GM18502 (cell line): ENCODE measurements at regions not wholly inside any gene's neighbourhood (a gene's known extent, or its start where the extent isn't known, plus 50 kb on each side); places are given as distances from the start of the nearest gene placed in this dataset.
"Not testable (repeated sequence)": the region's sequence is repeated elsewhere in the genome, so short reads cannot be mapped to it uniquely, and the experiment has no call there.

Source experiments
- ATAC-seq: cut with Tn5 transposase; IDR thresholded peaks from one replicate; pipeline ENCODE4 v1.9.1; 2021; ENCODE audit warnings: mild to moderate bottlenecking; ENCODE audit not compliant: unreplicated experiment, poor library complexity

DNA sequence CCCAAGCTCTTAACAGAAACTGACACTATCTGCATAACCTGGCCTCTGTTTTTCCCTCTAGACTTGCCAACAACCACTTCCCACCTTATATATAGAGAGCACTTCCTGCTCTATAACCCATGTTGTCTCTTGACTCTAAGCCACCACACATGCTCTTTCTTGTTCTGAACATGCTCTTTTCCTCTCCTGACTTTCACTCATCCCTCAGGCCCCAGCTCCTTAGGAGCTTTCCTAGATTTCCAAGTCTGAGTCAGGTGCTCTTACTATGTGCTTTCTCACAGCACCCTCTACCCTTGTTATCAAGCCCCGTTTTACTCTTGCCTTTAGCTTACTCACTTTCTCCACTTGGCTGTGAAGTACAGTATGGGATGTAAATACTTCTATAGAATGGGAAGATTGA, 143.9 kb upstream of the EYA4 start:
- no peak for ATAC-seq

DNA sequence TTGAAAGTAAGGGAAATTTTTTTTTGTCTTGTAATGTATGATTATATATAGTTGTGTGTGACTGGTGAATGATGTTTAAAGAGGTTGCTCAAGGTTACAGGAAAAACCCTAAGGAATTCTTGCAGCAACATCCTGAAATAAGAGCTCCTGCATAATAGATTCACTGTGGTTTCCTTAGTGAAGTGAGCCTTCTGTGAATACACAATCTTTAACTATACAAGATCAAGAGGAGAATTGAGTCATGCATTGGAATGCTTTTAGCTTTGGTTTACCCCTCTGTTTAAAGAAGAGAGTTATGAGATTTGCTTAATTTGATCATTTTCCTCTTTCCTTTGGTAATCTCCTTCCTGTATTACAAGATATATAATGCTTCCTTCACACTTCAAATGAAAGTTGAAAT, 141.6 kb upstream of the EYA4 start:
- ATAC-seq, result no peak

- no peak for ATAC-seq
Measured at GRCh38 chr6:133100865-133101264, 140.3 kb upstream of the EYA4 start.

DNA sequence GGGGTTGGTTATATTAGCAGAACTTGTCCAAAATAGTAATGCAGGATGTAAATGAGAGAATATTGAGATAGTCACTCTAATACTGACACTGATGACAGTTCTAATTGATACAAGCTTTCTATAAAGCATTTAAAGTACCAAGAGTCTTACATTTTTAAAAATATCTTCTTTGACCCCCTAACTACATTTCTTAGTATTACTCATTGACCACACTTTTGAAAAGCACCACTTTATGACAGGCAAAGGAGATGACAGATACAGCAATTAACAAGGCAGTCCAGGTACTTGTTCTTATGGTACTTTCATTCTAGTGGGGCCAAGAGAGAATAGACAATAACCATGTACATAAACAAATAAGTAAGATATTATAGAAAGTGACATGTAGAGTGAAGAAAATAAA, 139.4 kb upstream of the EYA4 start:
- ATAC-seq, result no peak

GRCh38 chr6:133106934-133107333, 134.2 kb upstream of the EYA4 start:
- no peak for ATAC-seq

DNA sequence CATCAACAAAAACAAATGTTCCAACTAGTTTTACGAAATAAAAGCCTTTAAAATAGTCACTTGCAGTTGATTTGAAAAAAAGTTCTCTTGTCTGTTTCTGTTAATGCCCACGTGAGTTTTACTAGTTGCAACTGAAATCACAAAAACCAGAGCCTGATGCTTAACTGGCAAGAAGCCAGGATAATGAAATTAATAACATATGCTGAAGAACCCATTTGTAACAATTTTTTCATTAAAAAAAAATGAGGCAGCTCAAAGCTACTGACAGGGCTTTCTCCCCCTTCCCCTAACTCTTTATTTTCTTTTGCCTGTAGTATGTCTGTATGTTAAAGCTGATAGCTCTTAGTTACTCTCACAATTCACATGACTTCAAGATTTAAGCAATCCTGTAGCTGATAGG, 132.7 kb upstream of the EYA4 start:
- ATAC-seq, result no peak

GRCh38 chr6:133114973-133115372, 126.2 kb upstream of the EYA4 start:
- no peak for ATAC-seq

DNA sequence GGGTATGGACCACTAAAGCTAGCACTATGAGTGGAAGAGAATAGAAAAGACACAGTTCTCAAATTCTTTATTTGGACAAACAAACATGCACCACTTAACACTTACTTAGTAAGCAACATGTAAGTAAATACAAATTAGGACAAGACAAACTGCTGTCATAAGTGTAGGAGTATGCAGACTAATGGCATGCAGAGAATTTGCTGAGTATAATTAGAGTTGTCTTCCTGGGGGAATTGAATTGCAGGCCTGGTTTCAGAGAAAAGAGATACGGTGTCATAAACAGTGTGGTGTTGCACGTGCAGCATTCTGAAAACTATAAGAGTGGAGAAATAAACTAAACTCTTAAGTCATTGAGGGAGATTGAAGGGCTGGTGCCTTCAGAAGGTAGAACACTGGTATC, 125.2 kb upstream of the EYA4 start:
- ATAC-seq, result no peak

- no peak for ATAC-seq
Measured at GRCh38 chr6:133128191-133128590, 113.0 kb upstream of the EYA4 start.

GRCh38 chr6:133129556-133129955, 111.6 kb upstream of the EYA4 start:
- no peak for ATAC-seq

DNA sequence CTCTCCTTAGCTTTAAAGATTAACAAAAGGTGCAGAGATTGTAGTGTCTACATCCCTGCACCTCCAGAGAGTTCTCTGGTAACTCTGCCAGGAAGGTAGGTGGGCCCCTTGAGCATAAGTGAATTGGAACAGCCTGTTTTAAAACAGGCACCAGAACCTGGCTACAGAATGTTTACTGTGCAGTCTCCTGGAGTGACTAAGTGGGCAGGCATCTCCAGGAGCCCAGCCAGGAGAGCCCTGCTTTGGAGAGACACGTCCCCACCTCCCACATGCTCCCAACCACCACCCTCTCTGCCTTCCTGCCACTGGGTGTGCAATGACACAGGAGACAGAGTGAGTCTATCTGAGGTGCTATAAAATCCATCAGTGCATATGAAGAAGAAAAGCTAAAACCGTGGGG, 110.3 kb upstream of the EYA4 start:
- ATAC-seq, result no peak

GRCh38 chr6:133131621-133132465, 109.3 kb upstream of the EYA4 start:
- no peak for ATAC-seq

GRCh38 chr6:133132466-133132971, 108.6 kb upstream of the EYA4 start:
- no peak for ATAC-seq

DNA sequence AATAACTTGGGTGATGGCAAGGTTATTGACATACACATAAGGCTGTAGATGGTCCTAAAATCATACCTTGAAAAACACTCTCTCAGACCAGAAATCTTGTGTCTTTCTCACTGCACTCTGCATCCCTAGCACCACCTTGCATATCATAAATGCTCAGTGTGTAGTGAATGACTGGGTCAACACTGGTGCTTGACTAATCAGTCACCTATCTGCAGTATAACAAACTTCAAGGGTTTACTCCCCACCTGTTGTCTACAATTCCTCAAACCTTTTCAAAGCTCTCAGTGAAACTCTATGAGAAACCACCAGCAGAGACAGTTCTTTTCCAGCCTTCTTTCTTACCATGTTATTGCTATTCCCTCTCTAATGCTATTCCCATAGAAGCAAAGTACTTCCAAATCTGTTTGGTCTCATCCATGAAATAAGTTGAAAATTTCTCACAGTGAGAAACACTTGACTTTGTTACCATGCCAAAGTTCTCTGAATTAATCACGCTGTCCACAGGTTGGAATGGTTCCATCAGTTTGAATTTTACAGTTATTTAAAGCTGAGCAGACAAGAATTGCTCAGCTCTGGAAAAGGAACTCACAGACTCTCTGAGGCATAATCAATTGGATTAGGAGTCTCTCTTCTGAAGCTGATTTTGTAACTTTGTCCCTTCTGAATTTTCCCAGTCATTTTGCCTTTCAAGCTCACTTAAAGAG, 104.8 kb upstream of the EYA4 start:
- no peak for ATAC-seq

DNA sequence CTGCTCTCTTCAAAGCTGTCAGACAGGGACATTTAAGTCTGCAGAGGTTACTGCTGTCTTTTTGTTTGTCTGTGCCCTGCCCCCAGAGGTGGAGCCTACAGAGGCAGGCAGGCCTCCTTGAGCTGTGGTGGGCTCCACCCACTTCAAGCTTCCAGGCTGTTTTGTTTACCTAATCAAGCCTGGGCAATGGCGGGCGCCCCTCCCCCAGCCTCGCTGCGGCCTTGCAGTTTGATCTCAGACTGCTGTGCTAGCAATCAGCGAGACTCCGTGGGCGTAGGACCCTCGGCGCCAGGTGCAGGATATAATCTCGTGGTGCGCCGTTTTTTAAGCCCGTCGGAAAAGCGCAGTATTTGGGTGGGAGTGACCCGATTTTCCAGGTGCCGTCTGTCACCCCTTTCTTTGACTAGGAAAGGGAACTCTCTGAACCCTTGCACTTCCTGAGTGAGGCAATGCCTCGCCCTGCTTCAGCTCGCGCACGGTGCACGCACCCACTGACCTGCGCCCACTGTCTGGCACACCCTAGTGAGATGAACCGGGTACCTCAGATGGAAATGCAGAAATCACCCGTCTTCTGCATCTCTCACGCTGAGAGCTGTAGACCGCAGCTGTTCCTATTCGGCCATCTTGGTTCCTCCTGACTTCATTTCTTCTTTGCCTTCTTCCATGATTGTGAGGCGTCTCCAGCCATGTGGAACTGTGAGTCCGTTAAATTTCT, 93.5 kb upstream of the EYA4 start:
- not testable (repeated sequence) for ATAC-seq

GRCh38 chr6:133156689-133157088, 84.5 kb upstream of the EYA4 start:
- ATAC-seq, result no peak

DNA sequence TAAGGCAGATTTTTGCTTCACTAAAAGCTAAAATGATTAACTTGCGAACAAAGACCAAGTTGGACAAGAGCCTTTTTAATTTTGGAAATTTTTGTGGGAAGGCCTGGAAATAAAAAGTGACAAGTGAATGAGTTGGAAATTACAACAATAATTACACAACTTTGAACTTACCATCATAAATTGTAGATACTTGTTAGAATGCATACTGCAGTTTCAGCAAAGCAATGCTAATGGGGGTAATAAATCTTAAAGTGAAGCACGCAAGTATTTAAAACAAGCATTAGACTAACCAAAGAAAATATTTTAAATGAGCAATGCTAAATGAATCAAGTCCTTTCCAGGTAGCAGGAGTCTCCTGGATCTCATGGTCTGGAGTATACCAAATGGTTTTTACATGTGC, 83.2 kb upstream of the EYA4 start:
- no peak for ATAC-seq

- no peak for ATAC-seq
Measured at GRCh38 chr6:133159255-133159795, 81.8 kb upstream of the EYA4 start.

DNA sequence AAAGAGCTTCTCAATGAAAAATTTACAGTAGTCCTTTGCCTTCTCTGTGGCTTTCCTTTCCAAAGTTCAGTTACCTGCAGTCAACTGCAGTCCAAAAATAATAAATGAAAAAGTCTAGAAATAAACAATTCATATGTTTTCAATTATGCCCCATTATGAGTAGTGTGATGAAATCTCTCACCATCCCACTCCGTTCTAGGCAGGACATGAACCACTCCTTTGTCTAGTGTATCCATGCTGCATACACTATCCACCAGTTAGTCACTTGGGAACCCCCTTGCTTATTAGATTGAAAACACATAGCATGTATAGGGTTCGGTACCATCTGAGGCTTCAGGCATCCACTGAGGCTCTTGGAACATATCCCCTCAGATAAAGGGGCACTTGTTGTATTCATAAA, 80.6 kb upstream of the EYA4 start:
- ATAC-seq, result no peak

- ATAC-seq, result no peak
Measured at GRCh38 chr6:133165235-133165634, 75.9 kb upstream of the EYA4 start.

GRCh38 chr6:133166766-133167165, 74.4 kb upstream of the EYA4 start:
- no peak for ATAC-seq
